ENCODE measurements at regions not wholly inside any gene's neighbourhood (a gene's known extent, or its start where the extent isn't known, plus 50 kb on each side); places are given as distances from the start of the nearest gene placed in this dataset.

DNA sequence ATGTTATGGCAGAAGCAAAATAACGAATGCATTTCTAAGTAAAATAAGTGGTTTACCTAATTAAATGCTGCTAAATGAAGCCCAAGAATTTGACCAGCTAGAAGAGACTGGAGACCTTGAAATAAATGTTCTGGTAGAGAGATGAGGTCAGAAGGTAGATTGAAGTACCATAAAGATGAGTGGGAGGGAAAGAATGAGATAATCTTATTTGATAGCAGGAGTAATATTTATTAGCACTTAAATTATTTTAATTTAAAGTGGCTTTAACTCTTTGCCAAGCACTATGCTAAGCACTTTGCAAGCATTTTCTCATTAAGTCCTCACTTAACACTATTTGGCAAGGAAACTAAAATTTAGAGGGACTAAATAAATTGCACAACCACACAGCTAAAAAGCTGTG is 314.9 kb upstream of the CCDC54 start:
- DNase-seq = no peak

DNA sequence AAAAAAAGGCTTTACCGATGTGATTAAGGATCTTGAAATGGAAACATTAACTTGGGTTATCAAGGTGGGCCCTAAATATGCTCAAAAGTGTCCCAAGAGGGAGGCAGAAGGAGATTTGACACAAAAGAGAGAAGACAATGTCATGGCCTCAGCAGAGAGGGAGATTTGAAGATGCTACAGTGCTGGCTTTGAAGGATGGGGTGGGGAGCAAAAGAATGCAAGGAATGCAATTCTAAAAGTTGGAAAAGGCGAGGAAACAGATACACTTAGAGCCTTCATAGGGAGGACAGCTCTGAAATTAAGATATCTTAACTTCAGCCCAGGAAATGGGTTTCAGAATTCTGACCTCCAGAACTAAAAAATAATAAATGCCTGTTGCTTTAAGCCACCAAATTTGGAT is 314.5 kb upstream of the CCDC54 start:
- no peak for DNase-seq

DNA sequence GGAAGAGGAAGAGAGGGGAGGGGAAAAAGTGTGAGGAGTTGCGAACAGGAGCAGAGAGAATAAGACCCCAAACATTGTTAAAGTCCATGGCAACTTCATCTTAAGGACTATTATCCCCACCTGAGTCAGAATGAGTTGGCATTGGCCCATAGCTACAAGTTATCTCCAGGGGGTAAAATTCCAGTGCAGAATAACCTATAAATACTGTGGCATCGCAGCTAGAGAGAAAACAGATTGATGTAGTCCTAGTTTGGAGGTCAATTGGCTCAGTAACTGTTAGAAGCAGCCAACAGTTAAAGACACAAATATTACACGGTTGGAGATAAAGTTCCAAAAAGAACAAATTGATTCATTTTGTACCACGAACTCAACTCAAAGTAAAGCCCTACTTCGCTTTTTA is 313.9 kb upstream of the CCDC54 start:
- no peak for DNase-seq

DNA sequence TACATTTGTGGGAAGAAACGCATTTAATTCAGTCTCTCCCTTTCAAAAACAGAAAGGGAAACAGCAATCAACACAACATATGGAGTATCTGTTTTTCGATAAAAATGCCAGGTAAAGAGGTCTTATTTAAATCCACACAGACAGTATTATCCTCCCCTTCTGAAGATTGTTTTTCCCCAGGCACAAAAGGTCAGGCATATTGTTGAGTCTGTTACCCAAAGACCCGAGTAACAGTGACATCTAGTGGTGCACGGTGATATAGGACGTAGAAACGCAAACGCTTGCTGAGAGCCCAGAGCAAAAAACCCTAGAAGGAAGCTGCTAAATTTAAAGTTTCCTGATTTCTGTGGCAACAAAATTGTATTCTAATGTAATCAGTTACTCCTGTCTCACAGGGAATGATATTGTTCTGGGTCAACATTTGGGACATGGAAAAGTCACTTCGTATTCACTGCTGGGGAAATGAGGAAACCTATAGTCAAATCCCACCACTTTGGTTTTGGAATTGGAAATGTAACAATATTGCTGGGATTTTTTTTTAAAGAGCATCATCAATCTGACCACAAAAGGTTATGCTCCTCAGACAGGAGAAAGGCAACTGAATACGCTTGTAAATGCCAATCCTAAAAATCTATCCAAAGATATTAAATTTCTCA is 312.7 kb upstream of the CCDC54 start:
- peak; percentile 58 for DNase-seq

GRCh38 chr3:107065094-107065861 is 312.0 kb upstream of the CCDC54 start:
- no peak for DNase-seq

- no peak for DNase-seq
These were observed 309.8 kb upstream of the CCDC54 start for GRCh38 chr3:107067421-107067820.

DNA sequence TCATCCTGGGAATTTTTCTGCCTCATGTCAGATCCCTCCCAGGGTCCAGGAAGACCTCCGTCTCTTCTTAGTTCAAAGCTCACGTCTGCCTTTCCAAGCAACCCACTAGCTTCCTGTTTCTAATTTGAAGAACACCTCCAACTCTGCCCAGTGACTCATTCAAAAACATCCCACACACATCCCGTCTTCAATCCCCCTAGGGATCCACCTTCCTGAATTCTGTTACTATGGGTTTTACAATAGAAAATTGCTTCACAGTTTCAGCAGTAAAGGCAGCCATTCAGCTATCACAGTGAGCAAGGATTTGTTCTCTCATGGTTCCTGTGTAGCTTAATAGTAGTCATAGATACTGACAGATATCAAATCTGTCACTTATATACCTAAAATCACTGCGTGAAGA is 308.3 kb upstream of the CCDC54 start:
- DNase-seq = no peak

DNA sequence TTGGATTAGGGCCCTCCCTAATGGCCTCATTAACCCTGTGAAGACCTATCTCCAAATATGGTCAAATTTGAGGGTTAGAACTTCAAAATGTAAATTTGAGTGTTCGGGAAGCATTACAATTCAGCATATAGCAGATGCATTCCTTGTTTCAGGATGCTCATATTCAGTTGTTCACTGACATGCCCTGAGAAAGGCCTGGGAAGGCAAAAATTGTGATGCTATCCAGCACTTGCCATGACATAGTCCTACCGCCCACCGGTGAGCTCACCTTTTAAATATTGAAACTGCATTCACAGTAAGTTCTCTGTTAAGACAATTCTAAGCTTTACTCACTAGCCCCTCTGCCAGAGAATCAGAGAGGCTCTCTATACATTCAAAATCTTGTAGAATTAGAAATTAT is 300.3 kb upstream of the CCDC54 start:
- no peak for DNase-seq

- DNase-seq = no peak
These were observed 299.8 kb upstream of the CCDC54 start for GRCh38 chr3:107077391-107077790.

GRCh38 chr3:107082527-107082926 is 294.7 kb upstream of the CCDC54 start:
- DNase-seq = no peak

DNA sequence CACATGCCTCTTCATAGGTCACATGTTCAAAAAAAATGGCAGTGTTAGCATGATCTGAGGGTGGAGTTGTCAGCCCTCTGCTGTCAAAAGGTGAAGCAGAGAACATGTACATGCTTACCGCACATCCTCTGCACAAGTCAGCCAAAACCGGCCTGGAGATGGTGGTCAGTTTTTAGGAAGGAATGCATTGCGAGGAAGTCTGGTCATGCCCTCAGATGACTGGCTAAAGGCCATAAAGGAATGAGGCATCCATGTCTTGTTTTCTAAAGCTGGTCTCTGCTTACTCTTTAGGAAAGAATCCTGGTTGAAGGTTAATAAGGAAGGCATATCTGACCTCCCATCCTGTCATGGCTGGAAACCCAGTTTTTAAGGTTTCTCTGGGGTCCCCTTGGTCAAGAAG is 292.0 kb upstream of the CCDC54 start:
- no peak for DNase-seq

DNA sequence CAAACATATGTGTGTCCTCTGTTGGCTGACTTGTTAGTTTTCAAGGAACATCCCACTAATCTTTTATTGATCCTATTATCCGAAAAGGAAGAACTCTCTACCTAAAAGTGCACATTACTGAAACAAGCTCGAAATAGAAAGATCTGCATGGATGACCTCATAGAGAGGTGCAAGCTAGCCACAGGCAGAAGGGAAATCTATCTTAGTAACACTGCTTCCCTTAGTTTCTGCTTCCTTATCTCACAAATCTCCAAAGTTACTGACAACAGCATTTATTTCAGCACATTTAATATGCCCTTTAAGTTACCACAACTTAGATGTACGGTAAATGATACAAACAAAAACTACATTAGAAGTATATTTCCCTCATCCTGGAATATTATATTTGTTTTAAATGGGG is 285.1 kb upstream of the CCDC54 start:
- no peak for DNase-seq

DNA sequence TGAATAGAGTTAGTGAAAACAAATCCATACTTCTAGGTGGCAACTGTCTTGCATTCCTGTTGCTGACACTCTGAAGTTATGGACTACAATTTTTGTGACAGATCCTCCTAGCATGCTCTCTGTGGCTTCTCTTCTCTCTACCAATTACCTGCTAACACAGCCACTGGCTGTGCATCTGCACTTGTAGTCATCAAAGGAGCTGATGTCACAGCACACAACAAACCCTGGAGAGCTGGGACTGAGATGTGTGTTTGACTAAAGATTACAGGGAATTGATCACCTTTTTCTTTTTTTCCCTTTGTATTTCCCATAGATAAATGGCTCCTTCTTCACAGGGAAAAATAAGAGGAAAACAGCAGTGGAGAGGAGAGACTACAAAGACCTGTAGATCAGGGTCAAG is 278.4 kb upstream of the CCDC54 start:
- DNase-seq = no peak

DNA sequence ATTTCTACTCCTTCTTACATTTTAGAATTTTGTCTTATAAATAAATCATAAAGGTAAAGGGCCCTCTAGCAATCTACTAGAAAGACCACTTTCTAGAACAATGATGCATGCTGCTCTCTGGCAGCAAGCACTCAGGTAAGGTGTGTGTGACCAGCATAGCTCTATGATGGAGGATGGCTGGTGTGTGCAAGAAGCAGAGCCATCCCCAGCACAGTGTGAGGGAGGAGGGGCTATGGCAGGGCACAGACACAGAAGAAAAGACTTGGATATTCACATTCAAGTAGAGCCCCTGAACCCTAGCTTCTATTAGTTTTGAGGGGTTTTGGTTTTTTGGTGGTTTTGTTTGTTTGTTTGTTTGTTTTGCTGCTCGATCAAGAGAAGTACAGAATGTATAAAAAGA is 277.1 kb upstream of the CCDC54 start:
- no peak for DNase-seq

DNA sequence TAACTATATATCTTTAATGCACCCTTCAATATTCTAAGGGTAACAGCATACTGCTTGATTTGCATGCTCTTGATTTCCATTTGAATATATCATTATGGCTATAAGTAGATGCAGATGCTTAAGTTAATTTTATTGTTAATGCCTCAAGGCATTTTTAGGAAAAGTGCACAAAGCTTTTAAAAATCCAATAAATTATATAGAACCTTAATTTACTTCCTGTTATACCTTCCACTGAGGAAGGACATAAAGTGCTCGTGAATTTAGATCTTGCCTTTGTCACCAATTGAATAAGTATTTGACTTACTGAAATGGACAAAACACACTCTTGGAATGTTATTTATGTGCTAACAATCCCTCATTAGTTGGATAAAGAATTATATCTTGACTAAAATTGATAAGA is 276.7 kb upstream of the CCDC54 start:
- DNase-seq = no peak

- no peak for DNase-seq
These were observed 273.5 kb upstream of the CCDC54 start for GRCh38 chr3:107103786-107104185.

DNA sequence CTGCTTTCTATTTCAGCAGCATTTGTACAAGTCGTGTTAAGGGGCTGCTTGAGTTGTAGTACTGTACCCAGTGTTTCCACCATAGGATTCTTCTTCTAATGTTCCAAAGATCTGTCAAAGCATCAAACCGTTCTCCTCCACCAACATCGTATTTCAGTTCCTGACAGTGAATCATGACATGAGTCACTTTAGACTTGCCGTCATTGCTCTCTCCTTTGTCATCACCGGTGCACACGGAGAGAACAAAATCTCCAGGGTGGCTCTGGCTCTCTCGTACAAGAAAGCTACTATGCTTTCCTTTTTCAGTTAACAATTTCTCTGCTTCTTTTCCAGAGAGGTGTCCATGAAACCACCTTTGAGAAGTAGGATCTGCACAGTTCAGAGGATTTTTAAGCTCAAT is 270.9 kb upstream of the CCDC54 start:
- DNase-seq = no peak

DNA sequence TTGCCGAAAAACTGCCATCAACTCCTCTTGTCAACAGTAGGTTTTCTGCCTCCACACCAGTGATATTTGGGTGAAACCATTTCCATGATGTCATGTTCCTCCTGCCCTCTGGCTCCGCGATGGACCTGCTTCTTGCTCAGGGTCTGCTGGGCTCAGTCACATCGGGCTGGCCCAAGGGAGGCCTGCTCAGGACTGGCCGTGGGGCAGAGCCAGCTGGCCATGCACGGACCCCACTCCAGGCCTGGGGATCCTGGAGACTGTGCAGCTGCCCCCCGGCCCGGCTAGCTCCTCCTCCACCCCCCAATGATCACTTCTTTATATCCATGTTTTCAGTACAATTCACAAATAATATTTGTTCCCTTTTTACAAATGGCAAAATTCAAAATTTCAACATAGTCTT is 270.3 kb upstream of the CCDC54 start:
- DNase-seq = no peak

GRCh38 chr3:107110596-107111305 is 266.5 kb upstream of the CCDC54 start:
- no peak for DNase-seq

DNA sequence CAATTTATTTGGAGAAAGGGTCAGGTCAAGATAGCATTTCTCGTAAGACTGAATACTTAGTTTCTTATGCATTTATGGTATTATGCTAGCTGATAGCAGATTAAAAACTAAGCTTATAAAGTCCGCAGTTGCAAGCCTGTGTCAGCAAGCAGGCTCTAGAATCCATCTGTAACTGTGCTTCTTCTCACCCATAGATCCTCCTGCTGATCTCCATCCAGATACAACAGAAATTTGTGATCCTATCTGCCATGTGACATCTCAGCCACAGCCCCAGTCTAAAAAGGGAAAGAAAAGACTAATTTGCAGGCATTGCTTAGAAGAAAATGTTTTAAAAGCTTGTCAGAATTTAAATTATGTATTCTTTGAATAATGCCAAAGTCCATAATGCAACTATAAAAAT is 265.4 kb upstream of the CCDC54 start:
- no peak for DNase-seq

DNA sequence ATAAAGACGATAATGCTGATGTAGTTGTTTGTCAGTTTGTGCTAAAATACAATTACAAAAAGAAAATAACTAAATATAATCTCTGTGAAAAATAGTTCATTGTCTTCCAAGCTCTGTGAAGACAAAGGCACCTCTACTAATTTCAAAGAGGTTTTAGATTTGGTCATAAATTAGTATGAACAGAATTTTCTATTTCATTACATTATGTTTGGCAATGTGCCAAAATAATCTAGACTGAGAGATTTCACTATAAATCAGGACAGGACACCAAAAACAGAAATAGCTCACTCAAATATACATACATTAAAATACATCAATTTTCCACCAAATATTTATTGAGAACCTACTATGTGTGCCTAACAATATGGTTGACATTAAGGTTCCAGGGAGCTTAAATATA is 264.9 kb upstream of the CCDC54 start:
- DNase-seq = no peak

GRCh38 chr3:107116251-107116650 is 261.0 kb upstream of the CCDC54 start:
- DNase-seq = no peak

- no peak for DNase-seq
These were observed 260.1 kb upstream of the CCDC54 start for GRCh38 chr3:107117156-107117555.

- DNase-seq = no peak
These were observed 259.2 kb upstream of the CCDC54 start for GRCh38 chr3:107117922-107118536.
